ENCODE measurements at regions not wholly inside any gene's neighbourhood (a gene's known extent, or its start where the extent isn't known, plus 50 kb on each side); places are given as distances from the start of the nearest gene placed in this dataset.

GRCh38 chr16:73553941-73554660, 506.2 kb upstream of the ZFHX3 start:
- TF ChIP-seq EZH2 (IDR thresholded peaks at IDR 0.05; ENCODE audit: low read length) (no peak), CTCF (optimal IDR thresholded peaks at IDR 0.05 in 1 of 3, IDR thresholded peaks at IDR 0.05 in 1 of 3, conservative IDR thresholded peaks at IDR 0.05 in 1 of 3; ENCODE audit: extremely low read depth in 1 of 3, insufficient read depth in 2 of 3, low read length in 3 of 3) (no peak)
- H3K4me3 ChIP-seq (ENCODE audit: control insufficient read depth in 2 of 3, extremely low read depth in 1 of 3, insufficient read depth in 2 of 3, low read depth in 1 of 3, low read length in 3 of 3): no peak overlapping the region
- dilution Hi-C loops (cut with MboI; ENCODE audit: extremely low pct_ligation_motif_present, low sequenced_read_pairs): no loop called here
- no peak overlapping the region for H3K4me2 ChIP-seq (ENCODE audit: control insufficient read depth, extremely low read depth, insufficient read depth, low read depth, low read length)
- no peaks in the 10 kb centered on the region for H3K79me2 ChIP-seq (ENCODE audit: control insufficient read depth, insufficient read depth, low read length)
- H2AFZ ChIP-seq (ENCODE audit: control insufficient read depth, low read length): no peak overlapping the region
- no peaks in the 10 kb centered on the region for H3K36me3 ChIP-seq (ENCODE audit: control insufficient read depth in 2 of 2, extremely low read depth in 1 of 2, insufficient read depth in 2 of 2, low read length in 2 of 2)
- H3K9me3 ChIP-seq (ENCODE audit: control insufficient read depth, low read depth, low read length): no peaks in the 10 kb centered on the region
- H3K9me1 ChIP-seq (ENCODE audit: control insufficient read depth, extremely low read depth, insufficient read depth, low read length): no peaks in the 10 kb centered on the region
- DNase-seq (ENCODE audit: low read depth, low spot score) (no peak), FAIRE-seq (no peak)
- no peaks in the 10 kb centered on the region for H4K20me1 ChIP-seq (ENCODE audit: control insufficient read depth, extremely low read depth, insufficient read depth, low read length)
- H3K9ac ChIP-seq (ENCODE audit: control insufficient read depth, extremely low read depth, insufficient read depth, low read length): no peak overlapping the region
- H3K27me3 ChIP-seq (ENCODE audit: control insufficient read depth, extremely low read depth, insufficient read depth, low read length): no peaks in the 10 kb centered on the region
- no peaks in the 10 kb centered on the region for H3K4me1 ChIP-seq (ENCODE audit: control insufficient read depth, extremely low read depth, insufficient read depth, low read length)
- no peak overlapping the region for H3K27ac ChIP-seq (ENCODE audit: control insufficient read depth, insufficient read depth, low read length)

GRCh38 chr16:73549984-73550631, 502.2 kb upstream of the ZFHX3 start:
- Histone ChIP-seq H2AFZ (ENCODE audit: control insufficient read depth, low read length) (no peak overlapping the region), H3K4me2 (ENCODE audit: control insufficient read depth, extremely low read depth, insufficient read depth, low read depth, low read length) (no peak overlapping the region), H4K20me1 (ENCODE audit: control insufficient read depth, extremely low read depth, insufficient read depth, low read length) (no peaks in the 10 kb centered on the region), H3K27me3 (ENCODE audit: control insufficient read depth, extremely low read depth, insufficient read depth, low read length) (peaks cover 7% of the 10 kb centered on the region), H3K36me3 (ENCODE audit: control insufficient read depth in 2 of 2, extremely low read depth in 1 of 2, insufficient read depth in 2 of 2, low read length in 2 of 2) (no peaks in the 10 kb centered on the region), H3K79me2 (ENCODE audit: control insufficient read depth, insufficient read depth, low read length) (no peaks in the 10 kb centered on the region), H3K9me3 (ENCODE audit: control insufficient read depth, low read depth, low read length) (no peaks in the 10 kb centered on the region), H3K9ac (ENCODE audit: control insufficient read depth, extremely low read depth, insufficient read depth, low read length) (no peak overlapping the region), H3K4me3 (ENCODE audit: control insufficient read depth in 2 of 3, extremely low read depth in 1 of 3, insufficient read depth in 2 of 3, low read depth in 1 of 3, low read length in 3 of 3) (no peak overlapping the region), H3K4me1 (ENCODE audit: control insufficient read depth, extremely low read depth, insufficient read depth, low read length) (no peaks in the 10 kb centered on the region), H3K27ac (ENCODE audit: control insufficient read depth, insufficient read depth, low read length) (no peak overlapping the region), H3K9me1 (ENCODE audit: control insufficient read depth, extremely low read depth, insufficient read depth, low read length) (no peaks in the 10 kb centered on the region)
- no peak for DNase-seq (ENCODE audit: low read depth, low spot score)
- no peak for FAIRE-seq
- TF ChIP-seq EZH2 (IDR thresholded peaks at IDR 0.05; ENCODE audit: low read length) (no peak), CTCF (optimal IDR thresholded peaks at IDR 0.05 in 1 of 3, IDR thresholded peaks at IDR 0.05 in 1 of 3, conservative IDR thresholded peaks at IDR 0.05 in 1 of 3; ENCODE audit: extremely low read depth in 1 of 3, insufficient read depth in 2 of 3, low read length in 3 of 3) (no peak)
- dilution Hi-C loops (cut with MboI; ENCODE audit: extremely low pct_ligation_motif_present, low sequenced_read_pairs): no loop called here

All from keratinocyte (primary cell).